DND-41 (cell line): ENCODE measurements at regions not wholly inside any gene's neighbourhood (a gene's known extent, or its start where the extent isn't known, plus 50 kb on each side); places are given as distances from the start of the nearest gene placed in this dataset.

ENCODE experiments used
- ATAC-seq: fragments of 200-7000 bp; cut with Tn5 transposase; 3 replicates; pipeline ENCODE4 v1.9.1; 2021; ENCODE audit warnings: low read depth; ENCODE audit not compliant: insufficient read depth
- DNase-seq: peaks from one replicate; pipeline ENCODE4 v3.0.0-alpha.2; 2020
- H2AFZ ChIP-seq: 2 replicates; pipeline ENCODE4 v1.6.0; 2012; ENCODE audit warnings: low read depth, low read length
- H3K27ac ChIP-seq: 2 replicates; pipeline ENCODE4 v1.5.1; 2012; ENCODE audit warnings: low read length, inconsistent platforms
- H3K27me3 ChIP-seq: fragments of 200-600 bp; sonication (generic); 2 replicates; pipeline ENCODE4 v1.6.0; 2012; ENCODE audit warnings: low read length, mild to moderate bottlenecking, inconsistent platforms; ENCODE audit not compliant: insufficient read depth, poor library complexity
- H3K36me3 ChIP-seq: 2 replicates; pipeline ENCODE4 v1.5.1; 2012; ENCODE audit warnings: low read length, inconsistent platforms; ENCODE audit not compliant: insufficient read depth
- H3K4me1 ChIP-seq: 2 replicates; pipeline ENCODE4 v1.5.1; 2012; ENCODE audit warnings: mild to moderate bottlenecking, low read length; ENCODE audit not compliant: insufficient read depth
- H3K4me2 ChIP-seq: 2 replicates; pipeline ENCODE4 v1.6.0; 2012; ENCODE audit warnings: mild to moderate bottlenecking, moderate library complexity, low read length, inconsistent platforms; ENCODE audit not compliant: insufficient read depth
- H3K4me3 ChIP-seq, 2 experiments: fragments of 200-600 bp in 1 of 2; shearing (Covaris generic) in 1 of 2; 2 replicates each; pipeline ENCODE4 v1.5.1; 2012 to 2016; ENCODE audit warnings: inconsistent platforms in 2 of 2, low read length in 2 of 2, mild to moderate bottlenecking in 2 of 2, low read depth in 1 of 2, moderate library complexity in 1 of 2
- H3K79me2 ChIP-seq: 2 replicates; pipeline ENCODE4 v1.6.0; 2012; ENCODE audit warnings: low read length, inconsistent platforms; ENCODE audit not compliant: insufficient read depth
- H3K9ac ChIP-seq: 2 replicates; pipeline ENCODE4 v1.6.0; 2012; ENCODE audit warnings: low read depth, mild to moderate bottlenecking, inconsistent platforms, low read length, moderate library complexity
- H3K9me3 ChIP-seq: 2 replicates; pipeline ENCODE4 v1.5.1; 2012; ENCODE audit warnings: low read length, moderate library complexity, mild to moderate bottlenecking, inconsistent platforms; ENCODE audit not compliant: insufficient read depth, severe bottlenecking
- H4K20me1 ChIP-seq: 2 replicates; pipeline ENCODE4 v1.6.0; 2012; ENCODE audit warnings: low read length; ENCODE audit not compliant: insufficient read depth
- CTCF ChIP-seq: IDR thresholded peaks from 2 replicates; pipeline ENCODE4 v1.5.1; 2012; ENCODE audit warnings: borderline replicate concordance, low read length, moderate library complexity, mild to moderate bottlenecking; ENCODE audit not compliant: poor library complexity, severe bottlenecking; ENCODE audit errors: extremely low read depth
- EZH2 ChIP-seq: IDR thresholded peaks from 3 replicates; pipeline ENCODE4 v1.6.1; 2012; ENCODE audit warnings: borderline replicate concordance, low read depth, mild to moderate bottlenecking, moderate library complexity, low read length, inconsistent platforms; ENCODE audit not compliant: severe bottlenecking

DNA sequence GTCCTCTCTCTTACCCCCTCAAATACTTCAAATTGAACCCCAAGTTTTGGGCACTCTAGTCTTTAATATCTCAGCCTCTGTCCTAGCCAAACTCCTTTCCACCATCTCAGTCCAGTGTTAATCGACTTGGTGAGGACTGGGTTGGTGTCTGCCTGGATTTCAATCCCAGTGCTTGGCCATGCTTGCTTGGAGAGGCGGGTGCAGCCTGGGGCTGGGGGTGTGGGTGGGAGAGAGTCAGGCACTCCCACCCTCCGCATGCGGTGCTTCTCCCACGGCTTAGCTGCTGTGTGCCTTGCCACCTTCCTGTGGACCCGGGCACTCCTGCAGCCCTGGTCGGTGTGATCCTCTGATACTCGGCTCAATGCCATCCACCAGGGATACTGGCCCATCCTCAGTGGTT, 220.8 kb upstream of the HDAC4 start:
- Histone ChIP-seq H3K4me1 (peaks cover 77% of the 10 kb centered on the region), H3K9ac (peak overlapping the region; percentile 29; the same call in 1 of the 2 replicates), H3K4me3 (no peak overlapping the region), H4K20me1 (no peaks in the 10 kb centered on the region), H3K9me3 (peaks cover 14% of the 10 kb centered on the region), H2AFZ (no peak overlapping the region), H3K36me3 (no peaks in the 10 kb centered on the region), H3K79me2 (0 out of 2 replicates have a peak, but pooled peaks cover 2% of the 10 kb centered on the region), H3K27me3 (no peaks in the 10 kb centered on the region), H3K4me2 (no peak overlapping the region), H3K27ac (peak overlapping the region; percentile 94)
- TF ChIP-seq EZH2 (no peak), CTCF (no peak)
- ATAC-seq (no peak), DNase-seq (peak; percentile 5)

DNA sequence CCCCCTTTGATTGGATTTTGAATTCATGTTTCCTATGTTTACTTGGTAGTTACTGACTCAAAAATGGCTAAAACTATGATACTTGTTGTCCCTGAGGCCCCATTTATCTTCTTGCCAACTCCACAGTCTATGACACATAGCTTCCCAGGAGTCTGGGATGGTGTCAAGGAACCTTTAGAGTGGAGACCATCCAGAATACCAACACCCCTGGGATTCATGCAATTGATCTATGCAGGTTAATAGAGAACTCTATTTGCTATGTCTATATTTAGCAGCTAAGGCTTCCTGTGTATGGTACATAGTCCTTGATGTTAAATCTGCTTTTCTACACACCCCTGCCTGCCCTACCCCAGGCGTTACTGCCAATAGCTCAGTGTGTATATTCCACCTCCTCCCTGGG, 218.5 kb upstream of the HDAC4 start:
- no peaks in the 10 kb centered on the region for H4K20me1 ChIP-seq
- H3K4me2 ChIP-seq: no peak overlapping the region
- H3K36me3 ChIP-seq: no peaks in the 10 kb centered on the region
- no peak overlapping the region for H3K9ac ChIP-seq
- no peaks in the 10 kb centered on the region for H3K27me3 ChIP-seq
- DNase-seq (peak; percentile 18), ATAC-seq (no peak)
- H3K9me3 ChIP-seq: peaks cover 19% of the 10 kb centered on the region
- H3K79me2 ChIP-seq: 0 out of 2 replicates have a peak, but pooled peaks cover 2% of the 10 kb centered on the region
- no peak for TF ChIP-seq CTCF
- TF ChIP-seq EZH2: no peak
- H3K4me1 ChIP-seq: peaks cover 54% of the 10 kb centered on the region
- H3K27ac ChIP-seq: peak overlapping the region; percentile 94
- no peak overlapping the region for H2AFZ ChIP-seq
- no peak overlapping the region for H3K4me3 ChIP-seq

- peaks cover 28% of the 10 kb centered on the region for H3K4me1 ChIP-seq
- no peaks in the 10 kb centered on the region for H3K36me3 ChIP-seq
- ATAC-seq (no peak), DNase-seq (no peak)
- TF ChIP-seq CTCF (no peak), EZH2 (no peak)
- peaks cover 19% of the 10 kb centered on the region for H3K9me3 ChIP-seq
- H3K4me3 ChIP-seq: no peak overlapping the region
- no peak overlapping the region for H3K9ac ChIP-seq
- no peaks in the 10 kb centered on the region for H4K20me1 ChIP-seq
- H3K4me2 ChIP-seq: no peak overlapping the region
- H2AFZ ChIP-seq: no peak overlapping the region
- 0 out of 2 replicates have a peak, but pooled peaks cover under 1% of the 10 kb centered on the region for H3K79me2 ChIP-seq
- no peak overlapping the region for H3K27ac ChIP-seq
- H3K27me3 ChIP-seq: no peaks in the 10 kb centered on the region
Observed at GRCh38 chr2:239616729-239617128, 215.9 kb upstream of the HDAC4 start.

GRCh38 chr2:239612133-239612532, 211.3 kb upstream of the HDAC4 start:
- H3K9me3 ChIP-seq: peaks cover 10% of the 10 kb centered on the region
- H3K27me3 ChIP-seq: no peaks in the 10 kb centered on the region

More at GRCh38 chr2:239612133-239612532, 211.3 kb upstream of the HDAC4 start:
- ATAC-seq: no peak
- H2AFZ ChIP-seq: no peak overlapping the region
- no peak overlapping the region for H3K4me2 ChIP-seq
- H3K27ac ChIP-seq: no peak overlapping the region
- H3K9ac ChIP-seq: no peak overlapping the region
- no peaks in the 10 kb centered on the region for H3K36me3 ChIP-seq
- TF ChIP-seq CTCF: no peak
- no peak for TF ChIP-seq EZH2
- no peaks in the 10 kb centered on the region for H3K79me2 ChIP-seq
- H4K20me1 ChIP-seq: no peaks in the 10 kb centered on the region
- H3K4me3 ChIP-seq: no peak overlapping the region
- DNase-seq: no peak
- 0 out of 2 replicates have a peak, but pooled peaks cover 2% of the 10 kb centered on the region for H3K4me1 ChIP-seq
